Sigmoid colon (tissue), 4 donors: ENCODE measurements at regions not wholly inside any gene's neighbourhood (a gene's known extent, or its start where the extent isn't known, plus 50 kb on each side); places are given as distances from the start of the nearest gene placed in this dataset.

Source experiments
- EP300 ChIP-seq, 4 donors: sonication (generic); formaldehyde crosslinking; IDR thresholded peaks; one replicate each; pipeline ENCODE4 v1.6.1; 2017; ENCODE audit warnings: antibody characterized with exemption in 4 of 4
- POLR2A ChIP-seq, 2 donors: fragments of 450-650 bp; IDR thresholded peaks; one replicate each; pipeline ENCODE4 v1.6.1; 2016; ENCODE audit warnings: antibody characterized with exemption in 2 of 2, mild to moderate bottlenecking in 2 of 2, moderate library complexity in 2 of 2
- TF ChIP-seq, protein P1 (sequence below), 4 experiments: fragments of 450-650 bp in 3 of 4; fragments of 200-600 bp in 1 of 4; IDR thresholded peaks; one replicate each; pipeline ENCODE4 v1.5.1; 2016 to 2019; ENCODE audit warnings: antibody characterized with exemption in 4 of 4, mild to moderate bottlenecking in 3 of 4, moderate library complexity in 2 of 4

DNA sequence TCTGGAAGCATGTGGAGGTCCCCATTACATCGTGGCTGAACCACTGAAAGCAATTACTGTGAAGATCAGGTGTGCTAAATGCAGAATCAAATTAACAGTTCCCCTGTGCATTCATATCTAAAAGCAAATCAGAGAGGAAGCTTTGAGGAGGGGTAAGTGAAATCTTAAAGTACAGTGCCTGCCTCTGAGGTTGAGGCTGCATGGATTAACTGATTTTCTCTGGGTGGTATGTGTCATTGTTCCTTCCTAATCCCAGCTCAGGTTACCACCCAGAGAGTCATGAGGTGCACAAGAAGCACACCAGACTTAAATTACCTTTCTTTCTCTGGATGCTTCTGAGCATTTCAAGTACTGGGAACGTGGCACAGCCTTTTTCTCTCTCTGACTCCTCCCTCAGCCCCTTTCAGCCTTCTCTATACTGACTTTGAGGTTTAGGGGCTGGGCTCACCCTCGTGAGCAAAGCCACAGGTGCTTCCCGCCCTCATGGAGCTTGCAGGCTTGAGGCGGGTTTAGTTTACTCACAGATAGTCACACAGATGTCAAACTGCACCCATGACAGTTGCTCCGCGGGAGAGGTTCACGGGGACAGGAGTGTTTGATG, 237.6 kb upstream of the CRY1 start:
- TF ChIP-seq EP300 (IDR thresholded peaks at IDR 0.05): no peak
- TF ChIP-seq, protein P1, sequence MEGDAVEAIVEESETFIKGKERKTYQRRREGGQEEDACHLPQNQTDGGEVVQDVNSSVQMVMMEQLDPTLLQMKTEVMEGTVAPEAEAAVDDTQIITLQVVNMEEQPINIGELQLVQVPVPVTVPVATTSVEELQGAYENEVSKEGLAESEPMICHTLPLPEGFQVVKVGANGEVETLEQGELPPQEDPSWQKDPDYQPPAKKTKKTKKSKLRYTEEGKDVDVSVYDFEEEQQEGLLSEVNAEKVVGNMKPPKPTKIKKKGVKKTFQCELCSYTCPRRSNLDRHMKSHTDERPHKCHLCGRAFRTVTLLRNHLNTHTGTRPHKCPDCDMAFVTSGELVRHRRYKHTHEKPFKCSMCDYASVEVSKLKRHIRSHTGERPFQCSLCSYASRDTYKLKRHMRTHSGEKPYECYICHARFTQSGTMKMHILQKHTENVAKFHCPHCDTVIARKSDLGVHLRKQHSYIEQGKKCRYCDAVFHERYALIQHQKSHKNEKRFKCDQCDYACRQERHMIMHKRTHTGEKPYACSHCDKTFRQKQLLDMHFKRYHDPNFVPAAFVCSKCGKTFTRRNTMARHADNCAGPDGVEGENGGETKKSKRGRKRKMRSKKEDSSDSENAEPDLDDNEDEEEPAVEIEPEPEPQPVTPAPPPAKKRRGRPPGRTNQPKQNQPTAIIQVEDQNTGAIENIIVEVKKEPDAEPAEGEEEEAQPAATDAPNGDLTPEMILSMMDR (IDR thresholded peaks at IDR 0.05): no peak
- no peak for TF ChIP-seq POLR2A (IDR thresholded peaks at IDR 0.05)
